ENCODE measurements at regions not wholly inside any gene's neighbourhood (a gene's known extent, or its start where the extent isn't known, plus 50 kb on each side); places are given as distances from the start of the nearest gene placed in this dataset.

GRCh38 chr9:20033511-20033910, 244.7 kb upstream of the SLC24A2 start:
- H3K4me1 ChIP-seq (ENCODE audit: control insufficient read depth, insufficient read depth, low read length, poor library complexity, severe bottlenecking): no peaks in the 10 kb centered on the region
- no peak overlapping the region for H3K27ac Mint-ChIP-seq

DNA sequence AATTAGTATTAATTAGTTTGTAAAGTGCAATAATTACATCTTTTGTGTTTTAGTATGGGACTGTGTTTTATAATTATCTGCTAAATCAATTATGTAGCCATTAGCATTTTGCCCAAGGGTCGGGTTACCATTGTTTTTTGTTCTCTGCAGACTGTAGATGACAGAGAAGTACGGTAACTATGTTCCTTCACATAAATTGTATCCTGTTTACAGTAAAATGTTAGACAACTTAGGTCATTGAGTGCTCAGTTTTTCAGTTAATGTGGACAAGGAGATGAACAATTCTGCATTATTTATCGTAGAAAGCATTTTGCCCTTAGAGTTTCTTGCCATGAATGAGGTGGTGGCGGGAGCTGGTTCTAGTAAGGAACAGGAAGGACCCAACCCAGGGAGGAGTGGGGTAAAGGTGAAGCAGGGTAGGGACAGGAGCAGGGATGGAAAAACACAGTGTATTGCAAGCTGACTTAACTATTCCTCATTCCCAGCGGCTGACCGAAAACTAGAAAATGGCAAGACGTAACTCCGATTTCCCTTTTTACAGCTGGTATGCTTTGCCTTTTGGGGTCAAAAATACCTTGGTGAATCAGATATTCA, 243.7 kb upstream of the SLC24A2 start:
- H3K4me1 ChIP-seq (ENCODE audit: control insufficient read depth, insufficient read depth, low read length, poor library complexity, severe bottlenecking): no peaks in the 10 kb centered on the region

More at GRCh38 chr9:20033511-20033910, 244.7 kb upstream of the SLC24A2 start:
- Histone ChIP-seq H3K9me3 (ENCODE audit: control insufficient read depth in 2 of 2, low read length in 2 of 2) (no peaks in the 10 kb centered on the region), H3K4me3 (ENCODE audit: low read depth, low read length) (no peak overlapping the region), H3K27ac (ENCODE audit: insufficient read depth, low read length, poor library complexity, severe bottlenecking) (no peak overlapping the region), H3K36me3 (ENCODE audit: control insufficient read depth, insufficient read depth, low read length) (no peaks in the 10 kb centered on the region), H3K27me3 (ENCODE audit: control insufficient read depth, insufficient read depth, low read length) (no peaks in the 10 kb centered on the region)
- Mint-ChIP-seq H3K4me1 (peaks cover 0 to 4% (median 2%) of the 10 kb centered on the region in 4 donors), H3K9me3 (peaks cover 0 to 2% (median 0%) of the 10 kb centered on the region in 7 donors), H3K27me3 (peaks cover 6% of the 10 kb centered on the region), H3K36me3 (no peaks in the 10 kb centered on the region), H3K4me3 (no peak overlapping the region)
- peak in 1 of 3 donors; percentile 25 for DNase-seq
- no peak for ATAC-seq (ENCODE audit: low read depth in 2 of 2)

GRCh38 chr9:20031836-20032235, 243.0 kb upstream of the SLC24A2 start:
- H3K4me1 Mint-ChIP-seq: peaks cover 0 to 4% (median 2%) of the 10 kb centered on the region in 4 donors
- no peaks in the 10 kb centered on the region for H3K9me3 ChIP-seq (ENCODE audit: control insufficient read depth in 2 of 2, low read length in 2 of 2)
- no peaks in the 10 kb centered on the region for H3K4me1 ChIP-seq (ENCODE audit: control insufficient read depth, insufficient read depth, low read length, poor library complexity, severe bottlenecking)
- no peak for DNase-seq
- no peak overlapping the region for H3K27ac ChIP-seq (ENCODE audit: insufficient read depth, low read length, poor library complexity, severe bottlenecking)
- no peak for ATAC-seq (ENCODE audit: low read depth in 2 of 2)
- H3K4me3 Mint-ChIP-seq: no peak overlapping the region
- no peaks in the 10 kb centered on the region for H3K27me3 ChIP-seq (ENCODE audit: control insufficient read depth, insufficient read depth, low read length)
- peaks cover 0 to 2% (median 0%) of the 10 kb centered on the region in 7 donors for H3K9me3 Mint-ChIP-seq
- H3K27me3 Mint-ChIP-seq: peaks cover 6% of the 10 kb centered on the region
- H3K36me3 ChIP-seq (ENCODE audit: control insufficient read depth, insufficient read depth, low read length): no peaks in the 10 kb centered on the region
- H3K27ac Mint-ChIP-seq: no peak overlapping the region
- no peak overlapping the region for H3K4me3 ChIP-seq (ENCODE audit: low read depth, low read length)
- H3K36me3 Mint-ChIP-seq: no peaks in the 10 kb centered on the region

More for the DNA sequence above, 243.7 kb upstream of the SLC24A2 start:
- H3K27ac ChIP-seq (ENCODE audit: insufficient read depth, low read length, poor library complexity, severe bottlenecking): no peak overlapping the region
- Mint-ChIP-seq H3K9me3 (peaks cover 0 to 2% (median 0%) of the 10 kb centered on the region in 7 donors), H3K36me3 (no peaks in the 10 kb centered on the region), H3K4me3 (no peak overlapping the region), H3K27me3 (peaks cover 6% of the 10 kb centered on the region), H3K27ac (no peak overlapping the region), H3K4me1 (peaks cover 0 to 4% (median 2%) of the 10 kb centered on the region in 4 donors)
- no peak for DNase-seq
- no peaks in the 10 kb centered on the region for H3K36me3 ChIP-seq (ENCODE audit: control insufficient read depth, insufficient read depth, low read length)
- H3K27me3 ChIP-seq (ENCODE audit: control insufficient read depth, insufficient read depth, low read length): no peaks in the 10 kb centered on the region
- no peak overlapping the region for H3K4me3 ChIP-seq (ENCODE audit: low read depth, low read length)
- H3K9me3 ChIP-seq (ENCODE audit: control insufficient read depth in 2 of 2, low read length in 2 of 2): no peaks in the 10 kb centered on the region
- no peak for ATAC-seq (ENCODE audit: low read depth in 2 of 2)

GRCh38 chr9:20030671-20031070, 241.8 kb upstream of the SLC24A2 start:
- Mint-ChIP-seq H3K9me3 (peaks cover 0 to 2% (median 0%) of the 10 kb centered on the region in 7 donors), H3K4me1 (peaks cover 0 to 4% (median 2%) of the 10 kb centered on the region in 4 donors), H3K4me3 (no peak overlapping the region), H3K36me3 (no peaks in the 10 kb centered on the region), H3K27me3 (peaks cover 6% of the 10 kb centered on the region), H3K27ac (peak overlapping the region in 1 of 3 donors; percentile 61)
- H3K4me1 ChIP-seq (ENCODE audit: control insufficient read depth, insufficient read depth, low read length, poor library complexity, severe bottlenecking): no peaks in the 10 kb centered on the region
- no peak overlapping the region for H3K27ac ChIP-seq (ENCODE audit: insufficient read depth, low read length, poor library complexity, severe bottlenecking)
- DNase-seq (no peak), ATAC-seq (ENCODE audit: low read depth in 2 of 2) (no peak)
- no peaks in the 10 kb centered on the region for H3K36me3 ChIP-seq (ENCODE audit: control insufficient read depth, insufficient read depth, low read length)
- no peak overlapping the region for H3K4me3 ChIP-seq (ENCODE audit: low read depth, low read length)
- no peaks in the 10 kb centered on the region for H3K9me3 ChIP-seq (ENCODE audit: control insufficient read depth in 2 of 2, low read length in 2 of 2)
- no peaks in the 10 kb centered on the region for H3K27me3 ChIP-seq (ENCODE audit: control insufficient read depth, insufficient read depth, low read length)

- Histone ChIP-seq H3K9me3 (ENCODE audit: control insufficient read depth in 2 of 2, low read length in 2 of 2) (no peaks in the 10 kb centered on the region), H3K4me3 (ENCODE audit: low read depth, low read length) (no peak overlapping the region), H3K4me1 (ENCODE audit: control insufficient read depth, insufficient read depth, low read length, poor library complexity, severe bottlenecking) (no peaks in the 10 kb centered on the region), H3K27ac (ENCODE audit: insufficient read depth, low read length, poor library complexity, severe bottlenecking) (no peak overlapping the region), H3K36me3 (ENCODE audit: control insufficient read depth, insufficient read depth, low read length) (no peaks in the 10 kb centered on the region), H3K27me3 (ENCODE audit: control insufficient read depth, insufficient read depth, low read length) (no peaks in the 10 kb centered on the region)
- Mint-ChIP-seq H3K27ac (peak overlapping the region in 1 of 3 donors; percentile 8), H3K36me3 (no peaks in the 10 kb centered on the region), H3K4me3 (no peak overlapping the region), H3K9me3 (peaks cover 0 to 2% (median 0%) of the 10 kb centered on the region in 7 donors), H3K27me3 (peaks cover 6% of the 10 kb centered on the region), H3K4me1 (peaks cover 0 to 4% (median 2%) of the 10 kb centered on the region in 4 donors)
- ATAC-seq (ENCODE audit: low read depth in 2 of 2) (no peak), DNase-seq (no peak)
Observed at GRCh38 chr9:20030221-20030620, 241.4 kb upstream of the SLC24A2 start.

DNA sequence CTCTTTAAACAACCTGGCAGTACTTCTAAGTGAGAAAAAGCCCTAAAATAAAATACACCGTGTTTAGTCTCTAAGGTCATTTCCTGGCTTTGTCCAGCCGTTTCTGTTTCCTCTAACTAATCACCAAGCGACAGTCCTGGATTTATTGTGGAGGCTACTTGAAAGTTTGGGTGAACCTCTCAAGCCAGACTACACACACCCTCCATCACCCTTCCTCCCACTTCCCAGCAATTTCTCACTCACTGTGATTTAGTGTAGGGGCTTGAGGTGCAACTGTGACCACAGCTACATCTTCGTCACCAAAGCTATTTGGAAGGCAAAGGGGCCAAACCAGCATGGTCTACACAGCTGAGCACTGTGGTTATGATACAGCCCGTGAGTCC, 240.0 kb upstream of the SLC24A2 start:
- Mint-ChIP-seq H3K27ac (peak overlapping the region in 2 of 3 donors; percentile 10 to 44), H3K36me3 (no peaks in the 10 kb centered on the region), H3K27me3 (peaks cover 5% of the 10 kb centered on the region), H3K9me3 (peaks cover 0 to 2% (median 0%) of the 10 kb centered on the region in 7 donors), H3K4me1 (peaks cover 0 to 4% (median 1%) of the 10 kb centered on the region in 4 donors), H3K4me3 (no peak overlapping the region)
- ATAC-seq (ENCODE audit: low read depth in 2 of 2) (no peak), DNase-seq (no peak)
- H3K9me3 ChIP-seq (ENCODE audit: control insufficient read depth in 2 of 2, low read length in 2 of 2): no peaks in the 10 kb centered on the region
- H3K27me3 ChIP-seq (ENCODE audit: control insufficient read depth, insufficient read depth, low read length): no peaks in the 10 kb centered on the region
- H3K27ac ChIP-seq (ENCODE audit: insufficient read depth, low read length, poor library complexity, severe bottlenecking): no peak overlapping the region
- H3K36me3 ChIP-seq (ENCODE audit: control insufficient read depth, insufficient read depth, low read length): no peaks in the 10 kb centered on the region
- no peaks in the 10 kb centered on the region for H3K4me1 ChIP-seq (ENCODE audit: control insufficient read depth, insufficient read depth, low read length, poor library complexity, severe bottlenecking)
- no peak overlapping the region for H3K4me3 ChIP-seq (ENCODE audit: low read depth, low read length)

- H3K27ac Mint-ChIP-seq: peak overlapping the region in 2 of 3 donors; percentile 10 to 33
- no peaks in the 10 kb centered on the region for H3K27me3 Mint-ChIP-seq
- H3K4me3 ChIP-seq (ENCODE audit: low read depth, low read length): no peak overlapping the region
- H3K27ac ChIP-seq (ENCODE audit: insufficient read depth, low read length, poor library complexity, severe bottlenecking): no peak overlapping the region
- no peaks in the 10 kb centered on the region for H3K4me1 ChIP-seq (ENCODE audit: control insufficient read depth, insufficient read depth, low read length, poor library complexity, severe bottlenecking)
- ATAC-seq (ENCODE audit: low read depth in 2 of 2) (no peak), DNase-seq (no peak)
- H3K9me3 Mint-ChIP-seq: peaks cover 0 to 2% (median 0%) of the 10 kb centered on the region in 7 donors
- no peak overlapping the region for H3K4me3 Mint-ChIP-seq
- no peaks in the 10 kb centered on the region for H3K36me3 ChIP-seq (ENCODE audit: control insufficient read depth, insufficient read depth, low read length)
- no peaks in the 10 kb centered on the region for H3K4me1 Mint-ChIP-seq
- H3K9me3 ChIP-seq (ENCODE audit: control insufficient read depth in 2 of 2, low read length in 2 of 2): no peaks in the 10 kb centered on the region
- H3K36me3 Mint-ChIP-seq: no peaks in the 10 kb centered on the region
- H3K27me3 ChIP-seq (ENCODE audit: control insufficient read depth, insufficient read depth, low read length): no peaks in the 10 kb centered on the region
Observed at GRCh38 chr9:20028192-20028848, 239.5 kb upstream of the SLC24A2 start.
